ENCODE measurements at regions not wholly inside any gene's neighbourhood (a gene's known extent, or its start where the extent isn't known, plus 50 kb on each side); places are given as distances from the start of the nearest gene placed in this dataset.

DNA sequence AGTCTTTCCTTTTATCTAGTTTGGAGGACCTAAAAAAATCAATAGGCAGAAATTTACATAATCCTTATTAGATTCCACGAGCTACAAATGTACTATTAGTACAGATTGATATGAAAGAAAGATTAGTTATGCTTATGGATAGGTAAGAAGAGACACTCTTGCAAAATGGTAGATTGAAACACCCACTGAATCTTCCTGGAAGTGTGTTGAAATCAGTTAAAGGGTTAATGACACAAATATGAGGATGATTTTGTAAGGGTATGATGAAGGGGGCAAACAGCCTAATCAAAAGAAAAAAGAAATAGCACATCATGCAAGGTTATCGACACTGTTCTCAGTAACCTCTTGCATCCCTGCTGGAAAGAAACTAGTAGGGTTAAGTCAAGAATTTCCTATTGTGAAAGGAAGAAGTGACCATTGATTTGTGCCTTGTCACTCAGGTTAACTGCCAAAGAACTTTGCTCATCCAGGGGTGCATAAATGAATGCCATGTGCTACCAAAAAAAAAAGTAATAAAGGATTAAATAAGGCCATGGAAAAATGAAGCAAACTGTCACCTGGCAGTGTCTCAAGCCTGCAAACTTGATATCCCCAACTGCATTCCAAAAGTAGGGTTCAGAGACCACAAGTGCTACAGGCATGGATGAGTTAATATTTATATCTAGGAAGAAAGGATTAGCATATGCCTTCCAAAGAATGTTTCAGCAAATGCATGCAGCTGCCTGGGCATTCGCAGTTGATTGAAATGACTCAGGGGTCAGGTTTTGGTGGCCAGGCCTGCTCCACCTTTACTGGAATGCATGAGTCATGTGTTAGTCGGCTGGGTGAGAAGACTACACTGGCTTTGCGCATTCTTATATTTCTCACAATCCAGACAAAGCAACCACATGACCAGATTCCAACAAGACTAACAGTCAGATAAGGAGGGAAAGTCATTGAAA, 78.3 kb upstream of the ATXN3L start:
- TF ChIP-seq, protein P1, sequence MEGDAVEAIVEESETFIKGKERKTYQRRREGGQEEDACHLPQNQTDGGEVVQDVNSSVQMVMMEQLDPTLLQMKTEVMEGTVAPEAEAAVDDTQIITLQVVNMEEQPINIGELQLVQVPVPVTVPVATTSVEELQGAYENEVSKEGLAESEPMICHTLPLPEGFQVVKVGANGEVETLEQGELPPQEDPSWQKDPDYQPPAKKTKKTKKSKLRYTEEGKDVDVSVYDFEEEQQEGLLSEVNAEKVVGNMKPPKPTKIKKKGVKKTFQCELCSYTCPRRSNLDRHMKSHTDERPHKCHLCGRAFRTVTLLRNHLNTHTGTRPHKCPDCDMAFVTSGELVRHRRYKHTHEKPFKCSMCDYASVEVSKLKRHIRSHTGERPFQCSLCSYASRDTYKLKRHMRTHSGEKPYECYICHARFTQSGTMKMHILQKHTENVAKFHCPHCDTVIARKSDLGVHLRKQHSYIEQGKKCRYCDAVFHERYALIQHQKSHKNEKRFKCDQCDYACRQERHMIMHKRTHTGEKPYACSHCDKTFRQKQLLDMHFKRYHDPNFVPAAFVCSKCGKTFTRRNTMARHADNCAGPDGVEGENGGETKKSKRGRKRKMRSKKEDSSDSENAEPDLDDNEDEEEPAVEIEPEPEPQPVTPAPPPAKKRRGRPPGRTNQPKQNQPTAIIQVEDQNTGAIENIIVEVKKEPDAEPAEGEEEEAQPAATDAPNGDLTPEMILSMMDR (conservative IDR thresholded peaks at IDR 0.05): no peak
- no peak for TF ChIP-seq ZFX (IDR thresholded peaks at IDR 0.05)
- no peak overlapping the region for H3K27ac ChIP-seq

DNA sequence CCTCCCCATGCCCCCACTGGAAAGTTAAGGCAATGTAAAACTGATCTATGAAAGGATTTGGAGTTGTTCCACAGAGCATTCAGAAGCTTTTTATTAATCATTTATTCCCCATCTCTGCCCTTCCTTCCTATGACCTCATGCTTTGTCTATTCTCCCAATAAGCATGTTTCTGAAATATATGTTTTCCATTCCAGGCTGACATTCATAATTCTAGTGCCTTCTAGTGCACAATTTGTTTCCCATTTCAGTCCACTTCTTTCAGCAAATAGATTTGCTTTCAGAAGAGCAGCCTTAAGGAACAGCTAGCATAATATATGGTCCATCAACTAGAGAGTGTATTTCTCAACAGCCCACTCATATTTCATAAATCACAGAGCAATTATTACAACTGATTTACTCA, 77.1 kb upstream of the ATXN3L start:
- TF ChIP-seq ZFX (IDR thresholded peaks at IDR 0.05): no peak
- TF ChIP-seq, protein P1 (conservative IDR thresholded peaks at IDR 0.05): no peak
- H3K27ac ChIP-seq: no peak overlapping the region

DNA sequence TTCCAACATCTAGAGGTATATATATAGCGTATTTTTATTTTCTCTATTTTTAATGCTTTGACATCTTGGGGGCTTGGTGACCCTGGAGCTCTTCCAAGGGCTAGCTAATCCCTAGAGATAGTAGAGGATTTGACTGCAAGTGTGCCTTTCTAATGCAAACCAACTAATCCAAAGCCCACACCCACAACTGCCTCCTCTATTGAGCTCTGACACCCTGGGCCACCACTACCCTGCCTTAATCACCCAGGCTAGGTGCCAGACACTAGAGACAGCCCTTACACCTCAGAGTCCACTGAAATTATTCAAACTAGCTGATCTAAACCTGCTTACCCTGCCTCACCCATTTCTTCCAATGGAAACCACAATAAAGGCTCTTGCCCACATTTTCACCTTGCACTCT, 69.6 kb upstream of the ATXN3L start:
- no peak overlapping the region for H3K27ac ChIP-seq
- TF ChIP-seq, protein P1 (conservative IDR thresholded peaks at IDR 0.05): no peak

DNA sequence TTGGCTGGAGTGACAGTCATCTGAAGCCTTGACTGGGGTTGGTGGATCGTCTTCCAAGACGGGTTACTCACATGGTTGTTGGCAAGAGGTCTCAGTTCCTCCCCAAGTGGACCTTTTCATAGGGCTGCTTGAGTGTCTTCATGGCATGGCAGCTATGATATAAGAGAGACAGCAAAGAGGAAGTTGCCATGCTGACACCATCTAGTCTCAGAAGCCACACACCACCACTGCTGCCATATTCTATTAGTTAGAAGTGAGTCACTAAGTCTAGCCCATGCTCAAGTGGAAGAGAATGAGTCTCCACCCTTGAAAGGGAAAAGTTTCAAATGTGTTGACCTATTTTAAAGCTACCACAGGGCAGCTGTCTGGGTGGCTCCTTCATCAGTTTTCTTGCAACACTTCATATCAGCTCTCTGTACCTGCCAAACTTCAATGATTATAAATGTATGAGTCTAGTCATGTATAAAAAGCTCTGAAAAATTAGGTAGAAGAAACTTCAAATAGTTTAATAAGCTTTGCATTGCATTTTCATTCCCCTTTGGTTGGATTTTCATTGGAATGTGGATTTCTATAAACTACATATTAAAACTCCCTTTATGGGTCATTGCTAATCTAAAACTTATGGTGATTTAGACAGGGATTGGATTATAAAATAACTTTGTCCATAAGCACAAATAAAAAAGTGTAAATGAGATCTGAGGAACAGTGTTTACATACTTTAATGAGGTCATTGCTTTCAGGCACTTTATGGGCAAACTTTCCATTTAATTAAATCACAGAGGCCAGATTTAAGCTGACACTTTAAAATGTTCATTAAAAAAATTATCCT, 68.0 kb upstream of the ATXN3L start:
- no peak overlapping the region for H3K27ac ChIP-seq

DNA sequence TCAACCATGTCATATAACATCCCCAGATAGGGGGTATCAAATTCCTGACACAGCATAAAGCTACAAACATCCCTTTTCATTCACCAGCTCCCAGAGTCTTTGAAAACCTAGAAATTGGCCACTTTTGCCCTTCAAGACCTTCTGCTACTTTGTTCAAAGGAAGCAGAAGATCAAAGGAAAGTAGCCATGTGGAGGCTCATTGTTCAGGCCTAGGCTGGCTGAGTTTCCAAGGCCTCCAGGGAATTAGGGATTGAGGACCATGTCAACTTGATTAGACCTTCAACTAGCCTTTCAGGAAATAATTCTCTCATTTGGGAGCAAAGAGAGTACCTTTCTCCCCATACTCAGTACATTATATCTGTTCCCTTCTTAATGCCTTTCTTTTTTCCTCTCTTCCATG, 66.8 kb upstream of the ATXN3L start:
- TF ChIP-seq, protein P1 (conservative IDR thresholded peaks at IDR 0.05): no peak
- no peak for TF ChIP-seq ZFX (IDR thresholded peaks at IDR 0.05)
- H3K27ac ChIP-seq: no peak overlapping the region

More for the DNA sequence above, 68.0 kb upstream of the ATXN3L start:
- TF ChIP-seq, protein P1 (conservative IDR thresholded peaks at IDR 0.05): no peak
- no peak for TF ChIP-seq ZFX (IDR thresholded peaks at IDR 0.05)

DNA sequence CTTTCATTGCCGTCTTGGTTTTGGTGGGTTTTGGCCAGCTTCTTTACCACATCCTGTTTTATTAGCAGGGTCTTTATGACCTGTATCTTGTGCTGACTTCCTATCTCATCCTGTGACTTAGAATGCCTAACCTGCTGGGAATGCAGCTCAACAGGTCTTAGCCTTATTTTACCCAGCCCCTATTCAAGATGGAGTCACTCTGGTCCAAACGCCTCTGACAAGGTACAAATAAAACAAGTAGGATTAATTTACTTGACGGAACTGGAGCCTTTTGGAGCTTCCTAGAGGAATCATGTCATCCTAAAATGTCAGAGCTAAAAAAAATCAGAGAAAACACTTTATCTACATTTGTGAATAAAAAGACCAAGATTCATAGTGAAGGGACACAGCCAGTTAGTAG, 66.2 kb upstream of the ATXN3L start:
- H3K27ac ChIP-seq: no peak overlapping the region
- TF ChIP-seq, protein P1 (conservative IDR thresholded peaks at IDR 0.05): no peak
- no peak for TF ChIP-seq ZFX (IDR thresholded peaks at IDR 0.05)

DNA sequence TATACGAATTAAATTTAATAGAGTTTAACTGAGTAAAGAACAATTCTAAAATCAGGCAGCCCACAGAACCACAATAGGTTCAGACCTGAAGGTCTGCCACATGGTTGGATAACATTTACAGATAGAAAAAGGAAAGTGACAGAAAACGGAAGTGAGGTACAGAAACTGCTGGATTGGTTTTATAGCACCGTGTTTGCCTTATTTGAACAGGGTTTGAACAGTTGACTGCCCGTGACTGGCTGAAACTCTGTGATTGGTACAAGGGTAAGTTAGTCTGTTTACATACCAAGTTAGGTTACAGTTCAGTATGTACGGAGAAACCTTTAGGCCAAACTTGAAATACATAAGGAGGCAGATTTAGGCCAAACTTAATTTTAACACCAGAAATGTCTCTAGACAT, 64.1 kb upstream of the ATXN3L start:
- TF ChIP-seq, protein P1 (conservative IDR thresholded peaks at IDR 0.05): no peak
- TF ChIP-seq ZFX (IDR thresholded peaks at IDR 0.05): no peak
- no peak overlapping the region for H3K27ac ChIP-seq
